GM12872 (cell line): ENCODE measurements at regions not wholly inside any gene's neighbourhood (a gene's known extent, or its start where the extent isn't known, plus 50 kb on each side); places are given as distances from the start of the nearest gene placed in this dataset.

Experiments used
- CTCF ChIP-seq: IDR thresholded peaks from 3 replicates; pipeline ENCODE4 v1.5.1; 2011; ENCODE audit warnings: low read depth, mild to moderate bottlenecking, low read length, moderate library complexity; ENCODE audit not compliant: insufficient read depth

GRCh38 chr6:44533421-44533820 lies 145.9 kb downstream of the CDC5L start:
- TF ChIP-seq CTCF: no peak

DNA sequence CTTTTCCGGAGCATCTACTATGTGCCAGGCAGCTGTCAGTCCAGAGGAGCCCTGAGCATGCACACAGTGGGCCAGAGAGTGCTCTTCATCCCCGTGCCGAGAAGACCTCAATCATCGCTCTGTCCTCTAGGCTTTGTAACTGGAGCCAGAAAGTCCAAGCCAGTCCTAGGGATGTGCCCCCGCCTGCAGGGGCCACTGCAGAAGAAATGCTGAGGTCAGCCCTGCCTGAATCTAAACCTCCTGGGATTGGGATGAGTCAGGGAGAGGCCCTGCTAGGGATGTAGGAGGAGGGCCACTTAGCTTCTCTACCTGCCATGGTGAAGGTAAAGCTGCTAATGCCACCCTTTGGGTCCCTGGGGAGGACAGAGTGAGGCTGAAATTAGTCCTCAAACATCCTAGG lies 146.8 kb downstream of the CDC5L start:
- TF ChIP-seq CTCF: no peak

DNA sequence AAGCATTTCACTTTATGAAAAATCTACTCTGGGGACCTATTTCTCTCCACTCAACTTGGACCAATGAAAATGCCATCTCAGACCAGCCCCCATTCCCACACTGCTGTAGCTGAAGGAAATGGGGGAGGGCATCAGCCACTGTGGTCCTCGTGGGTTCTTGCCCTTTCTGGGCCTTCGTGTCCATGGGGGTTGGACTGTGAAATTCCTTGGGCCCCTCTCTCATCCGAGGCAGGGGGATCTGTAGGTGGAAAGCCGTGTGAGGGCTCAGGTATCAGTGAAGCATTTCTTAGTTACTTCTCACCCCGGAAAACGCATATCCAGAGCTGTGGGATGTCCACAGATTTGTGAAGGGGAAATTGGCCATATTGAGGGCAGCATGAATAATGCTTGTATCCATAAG lies 147.9 kb downstream of the CDC5L start:
- TF ChIP-seq CTCF: no peak

GRCh38 chr6:44535967-44536366 lies 148.5 kb downstream of the CDC5L start:
- TF ChIP-seq CTCF: no peak

DNA sequence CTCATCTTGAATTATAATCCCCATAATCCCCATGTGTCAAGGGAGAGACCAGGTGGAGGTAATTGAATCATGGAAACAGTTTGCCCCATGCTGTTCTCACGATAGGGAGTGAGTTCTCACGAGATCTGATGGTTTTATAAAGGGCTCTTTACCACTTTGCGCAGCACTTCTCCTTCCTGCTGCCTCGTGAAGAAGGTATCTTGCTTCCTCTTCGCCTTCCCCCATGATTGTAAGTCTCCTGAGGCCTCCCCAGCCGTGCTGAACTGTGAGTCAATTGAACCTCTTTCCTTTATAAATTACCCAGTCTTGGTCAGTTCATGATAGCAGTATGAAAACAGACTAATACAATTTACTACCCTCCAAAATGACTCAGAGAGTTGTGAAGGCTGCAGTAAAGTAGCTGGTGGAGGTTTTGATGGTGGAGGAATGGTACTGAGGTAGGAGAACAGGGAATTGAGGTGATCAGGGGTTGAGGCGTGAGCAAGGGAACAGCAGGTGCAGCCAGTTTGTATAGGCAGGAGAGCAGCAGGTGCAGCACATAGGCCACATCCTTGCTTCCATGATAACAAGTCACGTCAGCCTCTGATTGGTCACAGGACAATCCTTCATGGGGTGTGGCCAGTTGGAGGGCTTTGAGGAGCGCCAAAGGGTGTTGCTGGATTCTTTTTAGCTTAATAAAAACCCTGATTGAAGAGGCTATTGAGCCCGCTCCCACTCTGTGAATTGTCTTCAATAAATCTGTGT lies 150.0 kb downstream of the CDC5L start:
- TF ChIP-seq CTCF: no peak

DNA sequence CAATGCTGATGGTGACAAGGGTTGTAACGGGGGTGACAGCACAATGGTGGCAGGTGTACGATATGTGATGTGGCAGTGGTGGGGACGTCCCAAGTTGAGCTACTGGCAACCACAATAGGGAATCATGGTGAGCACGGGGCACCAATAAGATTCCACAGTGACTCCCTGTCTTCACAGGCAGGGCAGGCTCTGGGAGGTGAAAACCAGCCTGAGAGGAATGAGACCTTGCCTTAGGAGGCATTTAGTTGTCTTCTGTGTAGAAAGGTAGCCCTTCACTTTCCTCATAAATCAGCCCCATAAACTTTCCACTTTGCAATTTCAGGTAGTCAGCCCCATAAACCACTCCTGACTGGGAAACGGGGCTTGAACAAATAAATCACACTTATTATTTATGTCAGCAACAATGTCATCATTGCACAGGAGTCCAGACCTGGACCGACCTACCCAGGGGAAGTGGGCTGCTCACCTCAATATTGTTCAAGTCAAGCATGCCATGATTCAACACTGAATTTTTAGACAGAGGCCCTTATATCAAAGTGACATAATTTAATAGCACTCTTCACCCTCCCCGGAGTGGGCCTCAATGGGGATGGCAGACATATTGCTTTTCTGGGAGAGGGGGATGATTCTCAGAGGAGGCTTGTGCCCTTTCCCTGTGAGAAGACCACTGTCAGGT lies 150.8 kb downstream of the CDC5L start:
- TF ChIP-seq CTCF: no peak

- no peak for TF ChIP-seq CTCF
Observed at GRCh38 chr6:44538807-44539201, 151.3 kb downstream of the CDC5L start.
